Heart right ventricle (tissue), 16 donors: ENCODE measurements at regions not wholly inside any gene's neighbourhood (a gene's known extent, or its start where the extent isn't known, plus 50 kb on each side); places are given as distances from the start of the nearest gene placed in this dataset.

Source experiments
- ATAC-seq, 8 donors: fragments of 200-7000 bp; cut with Tn5 transposase; one replicate each; pipeline ENCODE4 v1.9.1; 2020; ENCODE audit warnings: mild to moderate bottlenecking in 8 of 8, moderate library complexity in 8 of 8, moderate number of reproducible peaks in 1 of 8
- DNase-seq, 2 donors: peaks; one replicate each; pipeline ENCODE4 v3.0.0-alpha.2; 2020
- H3K27ac ChIP-seq, 10 donors: fragments of 200-600 bp; sonication (generic) in 2 of 10; one replicate each; pipeline versions ENCODE4 v1.5.0 to v1.8.0; 2020 to 2022; ENCODE audit warnings: mild to moderate bottlenecking in 3 of 10
- H3K27me3 ChIP-seq, 7 donors: fragments of 200-600 bp; one replicate each; pipeline ENCODE4 v1.8.0; 2021 to 2022; ENCODE audit warnings: mild to moderate bottlenecking in 2 of 7
- H3K36me3 ChIP-seq, 9 donors: fragments of 200-600 bp; sonication (generic) in 1 of 9; one replicate each; pipeline versions ENCODE4 v1.5.0 to v1.8.0; 2020 to 2022; ENCODE audit warnings: mild to moderate bottlenecking in 2 of 9
- H3K4me1 ChIP-seq, 9 donors: fragments of 200-600 bp; sonication (generic) in 1 of 9; one replicate each; pipeline versions ENCODE4 v1.5.0 to v1.8.0; 2020 to 2022; ENCODE audit warnings: mild to moderate bottlenecking in 4 of 9
- H3K4me3 ChIP-seq, 10 donors: fragments of 200-600 bp; sonication (generic) in 2 of 10; one replicate each; pipeline versions ENCODE4 v1.5.0 to v1.8.0; 2020 to 2022; ENCODE audit warnings: mild to moderate bottlenecking in 7 of 10, moderate library complexity in 2 of 10
- H3K9me3 ChIP-seq, 11 donors: fragments of 200-600 bp in 10 of 11; sonication (generic) in 2 of 11; one replicate each; pipeline versions ENCODE4 v1.5.0 to v1.8.0; 2013 to 2022; ENCODE audit warnings: mild to moderate bottlenecking in 2 of 11, control low read depth in 1 of 11, moderate library complexity in 1 of 11
- WGBS, 2 donors: extraction: QIAGEN DNeasy Blood & Tissue Kit; methylation state at CpG; one replicate each; pipeline ENCODE4 v1.1.7; 2013; ENCODE audit warnings: inconsistent platforms in 1 of 2; 5-methylcytosine and 5-hydroxymethylcytosine counted together
- intact Hi-C, 10 donors: fragments of 100-400 bp; cut with DNase I; formaldehyde crosslinking; loops; one replicate each; pipeline versions ENCODE4 v1.11.1 to v1.14.2; 2022
- TF ChIP-seq, protein P1 (sequence below), 9 donors: fragments of 200-600 bp; sonication (generic) in 2 of 9; IDR thresholded peaks; one replicate each; pipeline versions ENCODE4 v1.5.0 to v1.8.0; 2021 to 2022; ENCODE audit warnings: antibody characterized with exemption in 9 of 9, mild to moderate bottlenecking in 5 of 9, moderate library complexity in 1 of 9
- donor health status: Arrhythmogenic right ventricular cardiomyopathy.
- donor health status: ischemic (EF 13 %, LVEDD 7.1; RV severe dilation, severe dysfunction).
- donor health status: healthy with polysubstance abuse.
- donor health status: DM: no; HTN: yes; CAD: no.
- donor health status: DM: no; HTN: no; CAD: no.
- donor health status: ischemic (EF 25% LVEDD 6.9; RV normal size, moderate dysfunction).
- donor health status: ischemic (EF 25% LVEDD 5.7; RV mildly dilated, moderate dysfunction).
- donor health status: healthy.
- donor health status: DM: yes; HTN: yes; CAD: no.
- donor health status: Ischemic cardiomyopathy.
- donor health status: ischemic (EF 35%, LVEDD 5.7; RV mildly dilated, moderate dysfunction).
- donor health status: nonischemic (EF 11% LVEDD 7.7; RV severe dilation, severe dysfunction).
- donor health status: DM: yes; HTN: yes; CAD: no.
- donor health status: PGD.
- donor health status: ischemic (EF 29% LVEDD 5.4; RV normal size, mild dysfunction).
- donor health status: nonischemic (EF 23%, LVEDD 6.1; RV moderate dilation, normal function).

DNA sequence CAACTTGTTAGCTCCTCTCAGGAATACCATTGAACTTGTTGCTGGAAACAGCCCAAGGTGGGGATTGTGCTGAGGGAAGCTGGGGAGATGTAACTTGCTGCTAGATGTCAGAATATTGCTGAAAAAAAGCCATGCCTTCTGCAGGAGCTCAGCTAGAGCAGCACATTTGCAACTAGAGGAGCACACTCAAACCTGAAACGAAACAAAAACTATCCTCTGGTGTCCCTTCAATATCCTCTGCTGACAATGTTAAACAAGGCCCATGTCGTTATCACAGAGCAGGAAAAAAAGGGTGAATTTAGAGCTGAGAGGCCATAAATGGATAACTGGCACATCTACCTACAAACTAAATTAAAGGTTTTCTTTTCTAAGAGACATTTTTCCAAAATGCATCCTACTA lies 53.7 kb upstream of the MACC1 start:
- Histone ChIP-seq H3K4me3 (no peak overlapping the region), H3K27me3 (no peaks in the 10 kb centered on the region), H3K4me1 (peaks cover 0 to 7% (median 0%) of the 10 kb centered on the region in 9 donors), H3K9me3 (peaks cover 0 to 3% (median 0%) of the 10 kb centered on the region in 11 donors), H3K27ac (peak overlapping the region in 4 of 10 donors; percentile 10 to 59 (median 43)), H3K36me3 (no peaks in the 10 kb centered on the region)
- WGBS, 2 donors = 45 to 47% methylated on average over 2 of the region's 2 CpGs
- TF ChIP-seq, protein P1, sequence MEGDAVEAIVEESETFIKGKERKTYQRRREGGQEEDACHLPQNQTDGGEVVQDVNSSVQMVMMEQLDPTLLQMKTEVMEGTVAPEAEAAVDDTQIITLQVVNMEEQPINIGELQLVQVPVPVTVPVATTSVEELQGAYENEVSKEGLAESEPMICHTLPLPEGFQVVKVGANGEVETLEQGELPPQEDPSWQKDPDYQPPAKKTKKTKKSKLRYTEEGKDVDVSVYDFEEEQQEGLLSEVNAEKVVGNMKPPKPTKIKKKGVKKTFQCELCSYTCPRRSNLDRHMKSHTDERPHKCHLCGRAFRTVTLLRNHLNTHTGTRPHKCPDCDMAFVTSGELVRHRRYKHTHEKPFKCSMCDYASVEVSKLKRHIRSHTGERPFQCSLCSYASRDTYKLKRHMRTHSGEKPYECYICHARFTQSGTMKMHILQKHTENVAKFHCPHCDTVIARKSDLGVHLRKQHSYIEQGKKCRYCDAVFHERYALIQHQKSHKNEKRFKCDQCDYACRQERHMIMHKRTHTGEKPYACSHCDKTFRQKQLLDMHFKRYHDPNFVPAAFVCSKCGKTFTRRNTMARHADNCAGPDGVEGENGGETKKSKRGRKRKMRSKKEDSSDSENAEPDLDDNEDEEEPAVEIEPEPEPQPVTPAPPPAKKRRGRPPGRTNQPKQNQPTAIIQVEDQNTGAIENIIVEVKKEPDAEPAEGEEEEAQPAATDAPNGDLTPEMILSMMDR (IDR thresholded peaks at IDR 0.05) = no peak
- DNase-seq (no peak), ATAC-seq (peak in 1 of 8 donors; percentile 35)
- intact Hi-C loops = no loop called here

DNA sequence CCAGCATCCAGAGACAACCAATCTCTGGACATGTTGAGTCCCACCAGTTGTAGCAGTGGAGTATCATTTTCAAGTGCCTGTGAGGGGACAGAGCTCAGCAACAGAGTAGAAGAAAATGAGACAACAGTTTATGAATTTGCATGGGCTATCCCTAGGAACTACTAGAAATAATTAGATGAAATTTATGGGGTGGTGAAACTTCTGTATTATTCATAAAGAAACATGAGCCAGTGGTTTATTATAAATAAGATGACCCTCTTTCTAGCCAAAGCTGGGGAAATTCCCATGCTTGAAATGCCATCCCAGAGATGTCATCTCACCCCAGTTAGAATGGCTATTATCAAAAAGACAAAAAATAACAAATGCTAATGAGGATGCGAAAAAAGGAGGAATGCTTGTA lies 55.1 kb upstream of the ITGB8 start:
- TF ChIP-seq, protein P1 (IDR thresholded peaks at IDR 0.05) = no peak
- peaks cover 0 to 7% (median 0%) of the 10 kb centered on the region in 9 donors for H3K4me1 ChIP-seq
- DNase-seq (no peak), ATAC-seq (no peak)
- intact Hi-C loops = no loop called here
- H3K27ac ChIP-seq = no peak overlapping the region
- H3K4me3 ChIP-seq = no peak overlapping the region
- H3K27me3 ChIP-seq = no peaks in the 10 kb centered on the region
- H3K9me3 ChIP-seq = peaks cover 0 to 3% (median 0%) of the 10 kb centered on the region in 11 donors
- no peaks in the 10 kb centered on the region for H3K36me3 ChIP-seq
- 93 to 97% methylated on average over 1 of the region's 1 CpG for WGBS, 2 donors

DNA sequence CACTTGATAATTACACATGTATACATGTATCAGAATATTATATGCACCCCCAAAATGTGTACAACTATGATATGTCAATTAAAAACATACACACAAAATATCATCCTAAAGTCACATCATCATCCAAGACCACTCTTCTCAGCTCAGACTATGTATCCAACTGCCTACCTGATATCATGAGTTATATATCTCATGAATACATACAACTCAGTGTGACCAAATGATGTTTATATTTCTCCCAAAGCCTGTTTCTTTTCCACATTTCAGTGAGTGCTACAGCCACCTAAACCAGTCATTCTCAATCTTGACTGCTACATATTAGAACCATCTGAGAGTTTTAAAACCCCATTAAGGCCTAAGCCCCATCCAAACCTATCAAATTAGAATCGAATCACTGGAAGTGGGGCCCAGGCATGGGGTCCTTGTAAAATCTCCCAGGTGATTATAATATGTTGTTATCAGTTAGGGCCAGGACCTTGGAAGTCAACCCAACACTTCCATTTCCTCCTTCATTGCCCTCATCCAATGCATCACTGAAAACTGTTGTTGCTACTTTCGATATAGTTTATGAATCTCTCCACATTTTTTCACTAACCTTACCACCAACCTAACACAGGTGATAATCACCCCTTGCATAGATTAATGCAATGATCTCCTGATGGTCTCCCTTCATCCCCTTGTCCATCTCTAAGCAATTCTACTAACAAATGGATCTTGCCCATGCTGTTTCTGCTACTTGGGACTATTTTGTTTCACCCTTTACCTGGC lies 53.8 kb upstream of the ITGB8 start:
- intact Hi-C loops = no loop called here
- Histone ChIP-seq H3K4me3 (no peak overlapping the region), H3K9me3 (peaks cover 0 to 3% (median 0%) of the 10 kb centered on the region in 11 donors), H3K27ac (no peak overlapping the region), H3K36me3 (no peaks in the 10 kb centered on the region), H3K4me1 (no peaks in the 10 kb centered on the region), H3K27me3 (no peaks in the 10 kb centered on the region)
- no peak for ATAC-seq
- DNase-seq = no peak
- TF ChIP-seq, protein P1 (IDR thresholded peaks at IDR 0.05) = no peak
- 92 to 93% methylated on average over 2 of the region's 2 CpGs for WGBS, 2 donors

- Histone ChIP-seq H3K4me3 (no peak overlapping the region), H3K36me3 (no peaks in the 10 kb centered on the region), H3K27me3 (no peaks in the 10 kb centered on the region), H3K27ac (no peak overlapping the region), H3K4me1 (no peaks in the 10 kb centered on the region), H3K9me3 (no peaks in the 10 kb centered on the region)
- ATAC-seq (no peak), DNase-seq (no peak)
- TF ChIP-seq, protein P1 (IDR thresholded peaks at IDR 0.05) = no peak
- 91 to 93% methylated on average over 4 of the region's 4 CpGs for WGBS, 2 donors
- intact Hi-C loops = no loop called here
These were observed 50.7 kb upstream of the ITGB8 start for GRCh38 chr7:20279979-20280378.
